ENCODE measurements at regions not wholly inside any gene's neighbourhood (a gene's known extent, or its start where the extent isn't known, plus 50 kb on each side); places are given as distances from the start of the nearest gene placed in this dataset.
"Not testable (repeated sequence)": the region's sequence is repeated elsewhere in the genome, so short reads cannot be mapped to it uniquely, and the experiment has no call there.

DNA sequence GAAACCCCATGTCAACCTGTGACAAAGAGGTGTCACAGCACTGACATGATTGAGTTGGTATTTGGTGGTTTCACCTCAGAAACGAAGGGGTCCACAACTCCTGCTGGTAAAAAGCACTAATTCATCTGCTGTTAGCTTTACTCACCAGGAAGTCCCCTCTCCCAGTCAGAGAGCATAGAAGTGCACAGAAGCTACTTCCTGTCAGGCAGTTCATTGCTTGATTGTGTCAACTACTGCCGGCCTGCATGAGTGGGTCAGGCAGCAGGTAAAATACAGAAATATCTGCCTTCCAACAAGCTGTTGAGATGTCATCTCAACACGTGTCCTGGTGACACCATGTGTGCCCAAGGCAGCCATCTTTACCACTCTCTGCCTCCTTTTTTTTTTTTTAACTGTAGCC, 596.6 kb upstream of the NR2F2 start:
- DNase-seq, result peak; percentile 8

GRCh38 chr15:95734422-95735316, 595.8 kb upstream of the NR2F2 start:
- no peak for DNase-seq

GRCh38 chr15:95737060-95737459, 593.4 kb upstream of the NR2F2 start:
- DNase-seq, result no peak

DNA sequence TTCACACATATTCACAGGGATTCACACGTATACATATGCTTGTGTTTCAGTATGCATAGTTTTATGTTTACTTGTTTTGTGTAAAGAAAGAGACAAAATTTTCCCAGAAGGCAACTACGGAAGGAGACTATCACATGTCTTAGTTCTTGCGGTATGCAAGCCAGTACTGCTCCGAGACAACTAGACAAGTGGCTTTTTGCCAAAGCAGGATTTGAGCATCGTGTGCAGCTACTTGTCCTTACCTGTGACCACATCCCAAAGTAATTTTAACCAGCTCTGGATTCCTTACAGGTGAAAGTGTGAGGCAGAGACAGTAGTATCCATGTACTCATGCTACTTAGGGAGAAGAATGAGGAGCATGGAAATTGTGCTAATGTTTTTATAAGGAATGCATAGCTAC, 591.4 kb upstream of the NR2F2 start:
- no peak for DNase-seq

DNA sequence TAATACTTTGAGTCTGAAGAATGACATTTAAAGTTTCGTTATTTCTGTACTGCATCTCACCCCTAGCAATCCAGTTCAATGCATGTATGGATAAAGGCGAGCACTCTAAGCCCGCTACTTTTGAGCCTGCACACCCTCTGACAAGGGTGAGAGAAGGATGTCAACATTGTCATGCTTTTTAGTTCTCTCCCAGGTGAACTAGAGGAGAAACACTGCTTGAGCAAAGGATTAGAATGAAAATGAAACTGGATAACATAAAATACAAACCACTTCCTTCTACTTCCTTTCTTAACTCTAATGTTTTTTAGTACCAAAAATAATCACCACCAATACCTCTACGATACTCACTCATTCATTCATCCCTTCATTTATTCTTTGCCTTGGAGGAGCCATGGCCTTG, 588.7 kb upstream of the NR2F2 start:
- DNase-seq, result no peak

GRCh38 chr15:95742256-95742655, 588.2 kb upstream of the NR2F2 start:
- DNase-seq, result no peak

GRCh38 chr15:95742836-95743235, 587.7 kb upstream of the NR2F2 start:
- DNase-seq, result no peak

DNA sequence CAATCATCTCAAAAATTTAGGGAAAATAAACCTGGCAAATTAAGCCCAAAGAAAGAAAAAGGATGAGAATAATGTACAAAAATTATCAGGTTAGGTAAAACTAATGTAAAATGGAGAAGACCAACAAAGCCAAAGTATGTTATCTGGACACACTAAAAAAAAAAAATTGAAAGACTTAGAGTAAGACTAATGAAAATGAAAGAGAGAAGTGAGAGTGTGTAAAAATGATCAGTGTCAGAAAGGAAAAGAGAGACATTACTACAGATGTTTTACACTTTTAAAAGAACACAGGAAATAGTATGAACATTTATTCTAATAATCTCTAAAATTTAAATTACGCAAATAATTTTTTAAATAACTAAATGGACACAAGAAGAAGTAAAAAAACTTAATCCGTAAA, 573.3 kb upstream of the NR2F2 start:
- no peak for DNase-seq

- no peak for DNase-seq
Observed at GRCh38 chr15:95758451-95758850, 572.0 kb upstream of the NR2F2 start.

GRCh38 chr15:95758851-95759250, 571.6 kb upstream of the NR2F2 start:
- DNase-seq, result no peak

DNA sequence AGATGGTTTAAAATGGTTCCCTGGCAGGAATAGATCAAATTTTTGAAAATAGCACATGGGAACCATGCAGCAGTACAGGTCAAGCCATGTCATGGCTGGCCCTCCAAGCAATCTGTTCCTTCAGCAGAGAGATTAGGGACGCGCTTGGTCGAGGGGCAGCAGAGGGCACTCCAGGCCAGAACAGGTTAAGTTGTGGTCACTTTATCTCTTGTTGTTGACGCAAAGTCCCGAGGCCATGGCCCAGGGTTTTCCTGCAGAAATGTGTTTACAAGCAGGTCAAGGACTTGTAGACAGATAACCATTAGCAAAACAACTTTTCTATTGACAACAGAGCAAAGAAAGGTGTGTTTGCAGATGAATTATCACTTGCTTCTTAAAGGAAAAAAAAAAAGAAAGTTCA, 570.0 kb upstream of the NR2F2 start:
- DNase-seq, result no peak

DNA sequence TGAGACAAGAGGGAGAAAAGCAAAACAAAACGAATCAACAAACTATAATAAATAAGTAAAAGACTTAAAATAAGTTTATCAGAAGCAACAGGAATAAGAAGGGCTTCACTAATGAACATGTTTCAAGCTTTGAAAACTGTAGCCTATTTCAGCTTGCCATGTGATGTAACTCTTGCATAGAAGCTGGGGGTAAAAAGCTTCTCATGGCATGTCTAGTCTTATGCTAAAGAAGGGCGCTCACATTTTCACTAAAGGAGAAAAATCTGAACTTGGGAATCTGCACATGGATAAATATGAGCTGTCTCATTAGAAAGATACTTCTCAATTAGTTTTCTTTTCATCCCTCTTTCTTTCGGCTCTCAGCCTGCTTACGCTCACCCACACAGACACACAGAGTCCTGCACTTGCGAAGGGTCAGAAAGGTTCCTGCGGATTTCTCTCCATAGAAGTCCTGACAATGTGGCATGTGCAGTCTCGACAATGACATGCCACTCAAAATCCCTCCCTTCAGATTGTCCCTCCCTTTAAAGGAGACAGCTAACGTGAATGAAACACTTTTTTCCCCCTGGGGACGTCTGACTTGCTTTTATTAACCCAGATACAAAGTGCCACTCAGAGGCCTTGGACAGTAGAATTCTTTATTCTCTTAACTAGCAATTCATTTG, 568.9 kb upstream of the NR2F2 start:
- DNase-seq, result no peak

- no peak for DNase-seq
Observed at GRCh38 chr15:95763426-95763825, 567.1 kb upstream of the NR2F2 start.

GRCh38 chr15:95765161-95765560, 565.3 kb upstream of the NR2F2 start:
- no peak for DNase-seq

DNA sequence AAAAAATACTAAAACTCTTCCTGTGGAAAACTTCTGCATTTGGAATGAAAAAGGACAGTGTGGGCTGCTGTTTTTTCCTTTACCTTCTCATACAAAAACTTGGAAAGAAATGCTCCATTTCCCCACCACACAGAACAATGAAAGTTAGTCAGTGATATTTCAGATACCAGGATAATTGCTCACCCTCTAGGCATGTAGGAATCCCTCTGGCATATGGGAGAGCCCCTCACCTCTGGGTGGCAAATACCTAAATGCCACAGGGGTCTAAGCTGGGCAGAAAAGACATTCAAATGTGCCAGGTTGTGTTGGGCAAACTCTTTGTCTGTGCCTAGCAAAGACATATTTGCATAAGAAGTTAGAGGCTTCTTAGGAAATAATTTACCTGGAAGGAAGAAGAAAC, 560.3 kb upstream of the NR2F2 start:
- no peak for DNase-seq

DNA sequence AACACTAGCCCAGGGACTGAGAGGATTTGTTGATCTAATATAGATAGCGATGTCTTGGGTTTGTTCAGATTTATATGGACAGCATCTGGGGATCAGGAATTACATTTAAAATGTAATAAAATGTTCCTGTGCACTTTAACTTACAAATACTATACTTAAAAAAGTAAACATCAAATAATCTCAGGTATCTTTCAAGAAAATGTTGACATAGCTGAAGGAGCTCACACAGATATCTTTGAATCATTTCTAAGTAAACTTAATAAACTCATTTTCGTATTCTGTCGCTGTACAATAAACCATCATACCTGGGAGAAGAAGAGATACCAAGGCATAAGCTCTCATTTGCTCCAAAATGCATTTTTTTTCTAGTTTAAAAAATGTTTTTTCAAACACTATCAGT, 557.5 kb upstream of the NR2F2 start:
- no peak for DNase-seq

DNA sequence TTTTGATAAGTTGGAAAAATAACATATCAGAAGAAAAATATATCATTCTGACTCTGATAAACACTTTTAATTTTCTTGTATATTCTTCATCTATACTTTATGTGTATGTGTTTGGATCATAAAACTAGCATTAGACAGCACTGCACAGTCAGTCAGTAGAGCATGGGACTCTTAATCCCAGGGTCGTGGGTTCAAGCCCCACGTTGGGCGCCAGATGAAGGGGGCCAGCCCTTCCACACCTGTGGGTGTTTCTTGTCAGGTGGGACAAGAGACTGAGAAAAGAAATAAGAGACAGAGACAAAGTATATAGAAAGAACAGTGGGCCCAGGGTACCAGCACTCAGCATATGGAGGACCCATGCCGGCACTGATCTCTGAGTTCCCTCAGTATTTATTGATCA, 546.0 kb upstream of the NR2F2 start:
- DNase-seq, result no peak

- DNase-seq, result not testable (repeated sequence)
Observed at GRCh38 chr15:95785276-95785675, 545.2 kb upstream of the NR2F2 start.

DNA sequence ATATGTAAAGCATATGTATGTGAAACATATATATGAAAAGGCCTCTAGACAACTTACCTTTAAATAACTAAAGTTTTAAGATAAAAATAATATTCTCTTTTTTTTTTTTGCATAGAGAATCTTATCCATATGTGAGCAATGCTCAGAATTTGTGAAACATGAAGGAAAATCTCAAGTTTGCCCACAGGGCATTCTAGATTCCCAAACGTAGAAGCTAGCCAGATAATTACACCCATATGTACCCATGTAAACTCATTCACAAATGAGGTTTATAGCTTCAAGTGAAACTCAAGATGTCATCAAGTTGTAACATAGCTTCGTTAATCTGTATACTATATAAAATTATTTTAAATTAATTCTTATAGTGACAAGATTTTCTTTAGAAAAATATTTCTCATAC, 537.3 kb upstream of the NR2F2 start:
- no peak for DNase-seq

DNA sequence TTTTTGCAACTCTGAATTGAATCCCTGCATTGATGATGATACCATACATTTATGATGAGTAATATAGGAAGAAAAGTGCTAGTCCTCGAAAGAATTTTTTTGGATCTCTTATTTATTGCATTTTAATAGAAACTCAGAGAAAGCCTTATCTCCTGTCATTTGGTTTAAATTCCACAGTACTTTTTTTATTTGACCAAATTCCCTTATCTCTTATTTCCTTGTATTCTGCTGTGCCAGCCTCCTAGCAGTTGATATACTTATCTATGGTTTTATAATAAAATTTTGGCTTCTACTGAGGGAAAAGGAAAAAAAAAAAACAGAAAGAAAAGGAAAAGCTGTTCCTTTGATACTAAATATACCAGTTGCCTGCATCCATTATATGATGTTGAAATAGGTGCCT, 535.1 kb upstream of the NR2F2 start:
- no peak for DNase-seq

GRCh38 chr15:95799286-95800200, 531.0 kb upstream of the NR2F2 start:
- no peak for DNase-seq

DNA sequence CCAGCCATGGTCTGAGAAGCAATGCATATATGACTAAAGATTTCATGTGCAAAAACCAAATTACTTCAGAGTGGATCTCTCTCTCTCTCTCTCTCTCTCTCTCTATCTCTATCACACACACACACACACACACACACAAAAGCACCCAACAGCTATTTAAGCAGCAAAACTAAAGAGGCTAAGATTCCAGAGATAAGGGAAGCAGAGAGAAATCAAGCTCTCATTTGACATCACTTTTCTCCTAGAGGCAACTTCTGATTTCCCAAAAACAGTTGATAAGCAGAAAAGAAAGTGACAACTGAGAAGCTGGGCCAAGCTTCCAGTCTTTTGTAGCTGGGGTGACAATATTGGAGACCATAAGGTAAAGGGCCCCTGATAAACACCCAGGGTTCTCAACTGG, 526.0 kb upstream of the NR2F2 start:
- DNase-seq, result no peak

DNA sequence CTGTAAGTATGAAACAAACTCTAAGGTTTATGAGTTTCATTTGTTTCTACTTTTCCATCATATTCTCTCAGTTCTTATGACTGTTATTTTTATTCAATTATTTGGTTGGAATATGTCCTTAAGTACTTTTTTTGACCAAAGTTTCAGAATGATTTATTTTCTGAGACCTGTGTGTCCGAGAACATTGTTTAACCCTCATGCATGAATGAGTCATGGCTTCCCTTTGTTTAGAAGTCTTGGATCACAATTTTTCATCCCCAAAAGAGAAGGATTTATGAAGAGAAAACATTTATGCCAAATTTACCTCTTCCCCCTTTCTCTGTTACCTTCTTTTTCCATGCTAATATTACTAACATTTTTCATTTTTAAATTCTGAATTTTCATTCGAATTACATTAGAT, 518.0 kb upstream of the NR2F2 start:
- no peak for DNase-seq
